Right lobe of liver (tissue), 6 donors: ENCODE measurements at regions not wholly inside any gene's neighbourhood (a gene's known extent, or its start where the extent isn't known, plus 50 kb on each side); places are given as distances from the start of the nearest gene placed in this dataset.

ENCODE experiments used
- ATAC-seq, 4 donors: fragments of 200-7000 bp; cut with Tn5 transposase; one replicate each; pipeline ENCODE4 v1.9.1; 2020; ENCODE audit warnings: mild to moderate bottlenecking in 4 of 4, moderate library complexity in 4 of 4
- DNase-seq, 3 donors: peaks; one replicate each; pipeline ENCODE4 v3.0.0-alpha.2; 2020
- H3K27ac ChIP-seq, 3 donors: fragments of 200-600 bp; one replicate each; pipeline ENCODE4 v1.8.0; 2022
- H3K27me3 ChIP-seq, 2 donors: fragments of 200-600 bp; one replicate each; pipeline ENCODE4 v1.8.0; 2022
- H3K36me3 ChIP-seq, 4 donors: fragments of 200-600 bp; sonication (generic) in 1 of 4; one replicate each; pipeline versions ENCODE4 v1.5.1 to v1.8.0; 2017 to 2022; ENCODE audit warnings: control low read depth in 1 of 4
- H3K4me1 ChIP-seq, 4 donors: fragments of 200-600 bp; sonication (generic) in 1 of 4; one replicate each; pipeline versions ENCODE4 v1.5.1 to v1.8.0; 2017 to 2022; ENCODE audit warnings: control low read depth in 1 of 4
- H3K4me3 ChIP-seq, 3 donors: fragments of 200-600 bp; one replicate each; pipeline ENCODE4 v1.8.0; 2022
- H3K9me3 ChIP-seq, 4 donors: fragments of 200-600 bp; sonication (generic) in 1 of 4; one replicate each; pipeline versions ENCODE4 v1.5.1 to v1.8.0; 2017 to 2022; ENCODE audit warnings: control low read depth in 1 of 4
- POLR2A ChIP-seq: fragments of 450-650 bp; IDR thresholded peaks from one replicate; pipeline ENCODE4 v1.6.1; 2017; ENCODE audit warnings: antibody characterized with exemption, mild to moderate bottlenecking
- WGBS: methylation state at CpG from one replicate; pipeline ENCODE4 v1.1.6; 2018; ENCODE audit warnings: low coverage, low lambda C conversion rate; ENCODE audit not compliant: insufficient coverage; ENCODE audit errors: missing lambda C conversion rate; 5-methylcytosine and 5-hydroxymethylcytosine counted together
- intact Hi-C, 2 donors: fragments of 100-400 bp; cut with DNase I; formaldehyde crosslinking; loops; one replicate each; pipeline versions ENCODE4 v1.11.2 to v1.14.1; 2022
- TF ChIP-seq, protein P1 (sequence below), 4 donors: fragments of 200-600 bp in 3 of 4; fragments of 450-650 bp in 1 of 4; IDR thresholded peaks; one replicate each; pipeline versions ENCODE4 v1.5.1 to v1.8.0; 2016 to 2022; ENCODE audit warnings: antibody characterized with exemption in 4 of 4, mild to moderate bottlenecking in 2 of 4
- donor health status: DM: no; HTN: yes; CAD: no.
- donor health status: DM: no; HTN: no; CAD: no.
- donor health status: DM: no; HTN: no; CAD: no.
- donor health status: DM: no; HTN: yes; CAD: no.
- donor health status: DM: no; HTN: yes; CAD: no.

DNA sequence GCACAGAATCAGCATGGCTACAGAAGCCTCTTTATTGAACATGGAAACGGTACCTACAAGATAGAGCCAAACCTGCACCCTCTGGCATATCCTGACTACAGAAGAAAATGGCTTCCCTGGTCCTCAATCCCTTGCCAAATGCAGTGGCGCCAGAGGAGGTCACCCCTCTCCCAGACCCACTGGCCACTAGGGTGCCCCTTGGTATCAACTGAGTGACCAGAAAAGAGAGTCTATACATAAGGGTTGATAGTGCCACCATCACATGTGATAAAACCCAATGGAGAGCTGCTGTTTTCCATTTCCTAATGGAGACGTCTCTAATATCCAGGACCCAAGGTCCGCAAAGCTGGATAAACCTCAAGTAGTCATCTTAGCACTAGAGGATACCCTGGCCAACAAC is 52.7 kb upstream of the ALK start:
- no peak for TF ChIP-seq POLR2A
- TF ChIP-seq, protein P1, sequence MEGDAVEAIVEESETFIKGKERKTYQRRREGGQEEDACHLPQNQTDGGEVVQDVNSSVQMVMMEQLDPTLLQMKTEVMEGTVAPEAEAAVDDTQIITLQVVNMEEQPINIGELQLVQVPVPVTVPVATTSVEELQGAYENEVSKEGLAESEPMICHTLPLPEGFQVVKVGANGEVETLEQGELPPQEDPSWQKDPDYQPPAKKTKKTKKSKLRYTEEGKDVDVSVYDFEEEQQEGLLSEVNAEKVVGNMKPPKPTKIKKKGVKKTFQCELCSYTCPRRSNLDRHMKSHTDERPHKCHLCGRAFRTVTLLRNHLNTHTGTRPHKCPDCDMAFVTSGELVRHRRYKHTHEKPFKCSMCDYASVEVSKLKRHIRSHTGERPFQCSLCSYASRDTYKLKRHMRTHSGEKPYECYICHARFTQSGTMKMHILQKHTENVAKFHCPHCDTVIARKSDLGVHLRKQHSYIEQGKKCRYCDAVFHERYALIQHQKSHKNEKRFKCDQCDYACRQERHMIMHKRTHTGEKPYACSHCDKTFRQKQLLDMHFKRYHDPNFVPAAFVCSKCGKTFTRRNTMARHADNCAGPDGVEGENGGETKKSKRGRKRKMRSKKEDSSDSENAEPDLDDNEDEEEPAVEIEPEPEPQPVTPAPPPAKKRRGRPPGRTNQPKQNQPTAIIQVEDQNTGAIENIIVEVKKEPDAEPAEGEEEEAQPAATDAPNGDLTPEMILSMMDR (IDR thresholded peaks at IDR 0.05): no peak
- 69% methylated on average over 2 of the region's 4 CpGs for WGBS
- H3K4me1 ChIP-seq: no peaks in the 10 kb centered on the region
- no peaks in the 10 kb centered on the region for H3K27me3 ChIP-seq
- no peaks in the 10 kb centered on the region for H3K9me3 ChIP-seq
- DNase-seq (no peak), ATAC-seq (no peak)
- intact Hi-C loops: no loop called here
- H3K4me3 ChIP-seq: no peak overlapping the region
- H3K27ac ChIP-seq: no peak overlapping the region
- no peaks in the 10 kb centered on the region for H3K36me3 ChIP-seq

- ATAC-seq: no peak
- WGBS: 52% methylated on average over 3 of the region's 3 CpGs
- intact Hi-C loops: no loop called here
- no peak for TF ChIP-seq POLR2A
- TF ChIP-seq, protein P1 (IDR thresholded peaks at IDR 0.05): no peak
- no peak overlapping the region for H3K4me3 ChIP-seq
- no peaks in the 10 kb centered on the region for H3K9me3 ChIP-seq
- no peak for DNase-seq
- H3K27ac ChIP-seq: no peak overlapping the region
- no peaks in the 10 kb centered on the region for H3K36me3 ChIP-seq
- H3K4me1 ChIP-seq: no peaks in the 10 kb centered on the region
- H3K27me3 ChIP-seq: no peaks in the 10 kb centered on the region
These were observed 55.9 kb upstream of the ALK start for GRCh38 chr2:29977284-29977683.

DNA sequence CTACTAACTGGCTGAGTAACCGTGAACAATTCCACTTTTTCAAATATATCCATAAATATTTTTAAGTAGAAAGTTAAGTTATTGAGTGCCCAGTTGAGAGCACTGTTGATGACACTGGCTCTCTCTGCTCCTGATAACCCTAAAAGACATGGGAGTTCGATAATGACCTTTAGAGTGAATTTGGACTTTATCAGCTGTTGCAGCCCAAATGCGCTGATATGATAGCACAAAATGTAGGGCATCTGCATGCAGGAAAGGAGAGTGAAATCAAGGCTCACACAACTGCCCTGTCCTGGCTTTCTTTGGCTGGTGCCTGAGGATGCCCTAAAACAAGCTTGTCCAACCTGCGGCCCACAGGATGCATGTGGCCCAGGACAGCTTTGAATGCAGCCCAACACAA is 60.0 kb upstream of the ALK start:
- Histone ChIP-seq H3K4me3 (no peak overlapping the region), H3K4me1 (no peaks in the 10 kb centered on the region), H3K9me3 (no peaks in the 10 kb centered on the region), H3K36me3 (no peaks in the 10 kb centered on the region), H3K27me3 (no peaks in the 10 kb centered on the region), H3K27ac (no peak overlapping the region)
- TF ChIP-seq, protein P1 (IDR thresholded peaks at IDR 0.05): no peak
- intact Hi-C loops: no loop called here
- WGBS: 58% methylated on average over 4 of the region's 4 CpGs
- DNase-seq (no peak), ATAC-seq (peak in 1 of 4 donors; percentile 57)

- WGBS: 50% methylated on average over 3 of the region's 4 CpGs
- Histone ChIP-seq H3K27me3 (no peaks in the 10 kb centered on the region), H3K4me1 (no peaks in the 10 kb centered on the region), H3K9me3 (no peaks in the 10 kb centered on the region), H3K27ac (no peak overlapping the region), H3K36me3 (no peaks in the 10 kb centered on the region), H3K4me3 (no peak overlapping the region)
- ATAC-seq (no peak), DNase-seq (no peak)
- intact Hi-C loops: no loop called here
- no peak for TF ChIP-seq POLR2A
These were observed 61.9 kb upstream of the ALK start for GRCh38 chr2:29983308-29983707.

DNA sequence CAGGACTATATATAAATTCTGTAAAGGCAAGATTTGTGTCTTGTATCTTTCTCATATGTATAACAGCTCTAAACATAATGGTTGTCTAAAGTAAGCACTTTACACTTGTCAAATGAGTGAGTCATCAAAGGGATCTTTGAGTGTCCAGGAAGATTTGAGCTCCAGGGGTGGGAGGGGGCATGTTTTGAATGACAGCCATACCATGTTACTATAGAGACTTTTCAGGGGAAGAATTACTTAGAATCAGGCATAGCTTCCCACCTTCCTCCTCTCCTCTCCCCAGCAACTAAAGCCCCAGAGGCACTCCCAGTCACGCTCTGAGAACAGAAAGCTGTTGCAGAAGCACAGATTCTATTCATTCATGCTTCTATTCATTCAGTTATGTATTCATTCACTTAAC is 65.8 kb upstream of the ALK start:
- WGBS: no CpG with 5 or more reads among the region's 1 CpG
- intact Hi-C loops: no loop called here

GRCh38 chr2:29990129-29990528 is 68.7 kb upstream of the ALK start:
- WGBS: 45% methylated on average over 4 of the region's 4 CpGs
- intact Hi-C loops: no loop called here

More for the DNA sequence above, 65.8 kb upstream of the ALK start:
- DNase-seq (no peak), ATAC-seq (no peak)
- no peaks in the 10 kb centered on the region for H3K27me3 ChIP-seq
- no peaks in the 10 kb centered on the region for H3K36me3 ChIP-seq
- no peak for TF ChIP-seq POLR2A
- H3K4me3 ChIP-seq: no peak overlapping the region
- no peaks in the 10 kb centered on the region for H3K4me1 ChIP-seq
- H3K27ac ChIP-seq: no peak overlapping the region
- H3K9me3 ChIP-seq: no peaks in the 10 kb centered on the region

More at GRCh38 chr2:29990129-29990528, 68.7 kb upstream of the ALK start:
- Histone ChIP-seq H3K36me3 (no peaks in the 10 kb centered on the region), H3K27ac (no peak overlapping the region), H3K9me3 (no peaks in the 10 kb centered on the region), H3K27me3 (no peaks in the 10 kb centered on the region), H3K4me3 (no peak overlapping the region), H3K4me1 (no peaks in the 10 kb centered on the region)
- TF ChIP-seq POLR2A: no peak
- TF ChIP-seq, protein P1 (IDR thresholded peaks at IDR 0.05): no peak
- ATAC-seq: no peak
- no peak for DNase-seq
